Small intestine (tissue), 7 donors: ENCODE measurements at regions not wholly inside any gene's neighbourhood (a gene's known extent, or its start where the extent isn't known, plus 50 kb on each side); places are given as distances from the start of the nearest gene placed in this dataset.

Source experiments
- DNase-seq, 2 donors: peaks; one replicate each; pipeline versions ENCODE4 v3.0.0 to v3.0.0-alpha.2; 2013
- FAIRE-seq: peaks from 2 replicates; lab custom pipeline; 2012; peaks lifted over from hg19 to GRCh38; lab: Jason Lieb, UNC
- H3K27ac ChIP-seq, 3 donors: one replicate each; pipeline ENCODE4 v1.5.1; 2013; ENCODE audit warnings: low read length in 2 of 3, mild to moderate bottlenecking in 2 of 3, control low read depth in 1 of 3, inconsistent platforms in 1 of 3, low read depth in 1 of 3, moderate library complexity in 1 of 3
- H3K27me3 ChIP-seq, 3 donors: one replicate each; pipeline ENCODE4 v1.6.1; 2013; ENCODE audit warnings: low read length in 3 of 3, inconsistent platforms in 1 of 3; ENCODE audit not compliant: control insufficient read depth in 3 of 3, insufficient read depth in 3 of 3
- H3K36me3 ChIP-seq, 3 donors: one replicate each; pipeline ENCODE4 v1.6.1; 2013; ENCODE audit warnings: low read length in 3 of 3, inconsistent platforms in 1 of 3, low read depth in 1 of 3, mild to moderate bottlenecking in 1 of 3, moderate library complexity in 1 of 3; ENCODE audit not compliant: control insufficient read depth in 3 of 3, insufficient read depth in 2 of 3
- H3K4me1 ChIP-seq, 3 donors: one replicate each; pipeline ENCODE4 v1.6.1; 2013; ENCODE audit warnings: low read length in 2 of 3, inconsistent platforms in 1 of 3, low read depth in 1 of 3, mild to moderate bottlenecking in 1 of 3, moderate library complexity in 1 of 3; ENCODE audit not compliant: control insufficient read depth in 3 of 3, insufficient read depth in 2 of 3
- H3K4me3 ChIP-seq, 3 donors: one replicate each; pipeline ENCODE4 v1.5.1; 2013; ENCODE audit warnings: low read length in 3 of 3, control low read depth in 1 of 3, inconsistent platforms in 1 of 3, low read depth in 1 of 3, mild to moderate bottlenecking in 1 of 3, moderate library complexity in 1 of 3
- H3K9me3 ChIP-seq, 2 donors: one replicate each; pipeline ENCODE4 v1.6.1; 2013; ENCODE audit warnings: low read depth in 1 of 2, low read length in 1 of 2; ENCODE audit not compliant: control insufficient read depth in 2 of 2, insufficient read depth in 1 of 2
- WGBS, 3 donors: extraction: QIAGEN DNeasy Blood & Tissue Kit; methylation state at CpG; one replicate each; pipeline ENCODE4 v1.1.7; 2013; 5-methylcytosine and 5-hydroxymethylcytosine counted together
- donor health status: healthy with polysubstance abuse.
- donor health status: control.
- donor health status: control.
- donor health status: Bipolar disorder and iron deficiency.
- donor health status: healthy.

DNA sequence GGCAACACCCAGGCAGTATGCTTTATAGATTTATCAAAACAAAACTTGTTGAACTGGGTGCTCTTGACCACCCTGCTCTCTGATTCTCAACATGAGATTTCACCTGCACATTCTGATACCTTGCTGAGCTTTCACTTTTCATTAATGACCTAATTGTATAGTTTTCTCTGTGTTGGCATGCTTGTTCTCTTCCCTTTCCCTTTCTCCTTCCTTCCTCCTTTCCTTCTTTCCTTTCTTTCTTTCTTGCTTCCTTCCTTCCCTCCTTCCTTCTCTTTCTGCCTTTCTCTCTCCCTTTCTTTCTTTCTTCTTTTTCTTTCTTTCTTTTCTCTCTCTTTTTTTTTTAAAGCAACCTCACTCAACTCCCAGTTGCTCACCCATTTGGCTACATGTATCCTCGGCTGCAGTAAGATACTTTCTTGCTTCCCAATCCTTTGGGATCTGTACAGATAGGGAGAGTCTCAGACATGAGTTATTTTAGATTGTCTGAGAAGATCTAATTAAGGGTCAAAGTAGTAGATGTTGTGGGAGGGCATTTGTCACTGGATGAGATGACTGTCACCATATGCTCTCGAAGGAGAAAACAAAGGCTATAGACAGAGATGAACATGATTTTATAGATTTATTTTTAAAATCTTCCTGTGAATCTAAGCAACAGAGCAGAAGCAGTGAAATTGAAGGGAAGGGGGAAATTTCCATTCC lies 458.0 kb downstream of the USP25 start:
- Histone ChIP-seq H3K36me3 (no peaks in the 10 kb centered on the region), H3K9me3 (no peaks in the 10 kb centered on the region), H3K4me3 (no peak overlapping the region), H3K27me3 (no peaks in the 10 kb centered on the region), H3K27ac (no peak overlapping the region), H3K4me1 (peaks cover 0 to 4% (median 0%) of the 10 kb centered on the region in 3 donors)
- WGBS, 3 donors: 73 to 85% (median 82%) methylated on average over 2 of the region's 2 CpGs
- FAIRE-seq: no peak
- DNase-seq: no peak

DNA sequence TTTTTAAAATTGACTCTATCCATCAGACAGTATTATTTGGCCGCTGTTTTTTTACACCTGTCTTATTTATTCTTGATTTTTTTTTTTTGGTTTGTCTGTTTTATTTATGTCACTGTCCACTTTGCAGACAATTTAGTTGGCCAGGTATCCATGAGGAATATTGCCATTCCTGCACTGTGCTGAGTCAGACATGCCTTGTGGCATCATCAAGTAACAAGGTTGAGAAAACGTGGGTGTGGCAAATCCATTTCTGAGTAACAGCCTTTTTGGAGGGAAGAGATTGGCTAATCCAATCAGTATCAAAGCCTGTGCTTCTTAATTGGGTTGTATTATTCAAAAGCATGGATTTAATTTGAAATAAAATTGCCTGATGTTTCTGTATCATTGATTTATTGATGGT lies 463.1 kb downstream of the USP25 start:
- Histone ChIP-seq H3K4me3 (no peak overlapping the region), H3K27ac (peak overlapping the region in 1 of 3 donors; percentile 87), H3K27me3 (no peaks in the 10 kb centered on the region), H3K36me3 (no peaks in the 10 kb centered on the region), H3K4me1 (peaks cover 0 to 5% (median 0%) of the 10 kb centered on the region in 3 donors), H3K9me3 (no peaks in the 10 kb centered on the region)
- DNase-seq (peak in 1 of 2 donors; percentile 53), FAIRE-seq (no peak)
- WGBS, 3 donors: 54 to 74% (median 64%) methylated on average over 2 of the region's 2 CpGs

DNA sequence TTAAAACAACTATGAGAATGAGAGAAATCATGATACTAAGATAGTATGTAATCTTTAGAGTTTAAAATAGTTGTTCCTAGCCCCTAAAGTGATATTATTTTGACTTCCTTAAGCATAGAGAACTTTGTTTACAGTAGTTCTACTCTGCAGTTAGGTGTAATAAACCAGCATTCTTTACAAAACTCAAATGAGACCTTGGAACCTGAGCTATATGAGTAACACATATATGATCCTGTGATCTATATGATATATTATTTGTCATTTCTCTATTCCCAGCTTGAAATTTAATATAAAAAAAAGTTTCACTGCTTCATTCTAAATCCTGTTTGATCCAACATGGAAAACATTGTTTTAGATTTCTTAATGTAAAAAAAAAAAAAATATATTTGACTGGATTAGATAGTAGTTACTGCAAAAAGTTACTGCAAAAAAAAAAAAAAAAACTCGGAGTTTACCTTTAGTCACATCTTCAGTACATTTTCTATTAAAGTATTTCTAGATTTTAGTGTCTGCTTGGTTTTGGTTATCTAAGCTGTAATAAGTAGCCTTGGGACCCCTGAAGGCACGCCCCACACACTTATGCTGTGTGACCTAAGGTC lies 463.8 kb downstream of the USP25 start:
- no peak for FAIRE-seq
- 3 to 20% (median 16%) methylated on average over 2 of the region's 2 CpGs for WGBS, 3 donors
- H3K4me3 ChIP-seq: peak overlapping the region in 1 of 3 donors; percentile 39

DNA sequence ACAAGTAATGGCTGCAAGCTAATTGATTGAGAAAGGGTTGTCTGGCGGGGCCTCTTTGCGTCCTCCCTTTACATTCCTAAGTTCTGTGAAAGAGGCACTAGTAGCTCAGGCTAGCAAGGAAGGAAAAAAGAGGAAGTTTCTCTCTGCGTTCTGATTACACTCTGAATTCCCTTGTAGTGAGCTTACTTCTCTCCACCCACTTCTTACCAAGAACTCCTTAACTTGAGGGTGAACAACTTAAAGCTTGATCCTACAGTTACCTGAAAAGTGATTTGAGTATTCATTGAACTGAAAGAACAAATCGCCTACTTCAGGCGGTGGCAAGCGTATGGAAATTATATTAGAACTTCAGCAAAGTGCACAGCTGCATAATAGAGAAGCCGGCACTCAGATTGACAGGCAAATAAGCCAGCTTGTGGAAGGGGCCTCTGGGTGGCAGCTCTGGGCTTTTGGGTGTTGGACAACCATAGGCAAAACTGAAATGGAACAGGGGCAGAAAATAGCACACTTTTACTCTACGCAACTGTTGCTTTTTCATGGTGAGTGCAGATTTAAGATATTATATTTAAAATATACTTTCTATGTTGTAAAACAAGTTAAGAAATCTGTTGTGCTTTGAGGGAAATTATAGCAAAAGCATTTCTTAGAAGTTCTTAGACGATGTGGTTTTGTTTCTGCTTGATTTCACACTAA lies 464.5 kb downstream of the USP25 start:
- Histone ChIP-seq H3K27me3 (no peaks in the 10 kb centered on the region), H3K4me3 (peak overlapping the region in 1 of 3 donors; percentile 39), H3K9me3 (no peaks in the 10 kb centered on the region), H3K27ac (peak overlapping the region in 1 of 3 donors; percentile 87), H3K4me1 (peaks cover 0 to 5% (median 0%) of the 10 kb centered on the region in 3 donors), H3K36me3 (no peaks in the 10 kb centered on the region)
- 19 to 30% (median 20%) methylated on average over 9 of the region's 9 CpGs for WGBS, 3 donors
- DNase-seq (peak in 1 of 2 donors; percentile 84), FAIRE-seq (no peak)

More for the DNA sequence above, 463.8 kb downstream of the USP25 start:
- Histone ChIP-seq H3K4me1 (peaks cover 0 to 5% (median 0%) of the 10 kb centered on the region in 3 donors), H3K36me3 (no peaks in the 10 kb centered on the region), H3K9me3 (no peaks in the 10 kb centered on the region), H3K27me3 (no peaks in the 10 kb centered on the region), H3K27ac (peak overlapping the region in 1 of 3 donors; percentile 87)
- DNase-seq: peak in 1 of 2 donors; percentile 55

DNA sequence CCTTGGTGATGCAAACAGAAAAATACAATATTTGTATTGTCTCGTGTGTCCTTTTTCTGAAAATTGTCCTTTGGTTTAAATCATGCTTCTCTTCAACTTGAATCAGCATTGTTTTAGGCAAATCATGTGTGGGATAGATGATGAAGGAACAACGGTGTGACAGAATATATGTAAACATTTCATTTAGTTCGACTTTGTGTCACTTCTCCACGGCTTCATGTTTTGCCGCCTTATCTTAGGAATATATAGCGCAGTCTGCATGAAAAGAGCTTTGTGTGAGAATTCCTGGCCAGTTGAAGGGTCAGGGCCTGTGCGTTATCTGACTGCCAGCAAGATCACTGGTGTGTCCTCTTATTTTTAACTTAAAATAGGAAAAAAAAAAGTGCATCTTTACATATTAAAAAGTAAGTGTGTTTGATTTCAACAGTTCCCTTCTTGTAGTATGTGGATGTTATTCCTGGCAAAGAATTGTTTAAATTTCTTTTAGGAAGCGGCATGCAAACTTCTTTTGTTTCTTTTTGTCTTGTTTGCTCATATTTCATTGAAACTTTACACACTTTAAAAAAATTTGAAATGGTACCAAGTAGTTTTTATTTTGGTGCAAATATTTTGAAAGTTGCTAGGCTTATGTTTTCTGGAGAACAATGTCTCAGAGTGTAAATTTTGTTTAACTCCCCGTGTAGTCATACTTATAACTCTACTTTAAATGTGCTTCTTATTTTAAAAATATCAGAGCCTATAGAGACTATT lies 465.2 kb downstream of the USP25 start:
- peak overlapping the region in 1 of 3 donors; percentile 87 for H3K27ac ChIP-seq
- DNase-seq (peak in 1 of 2 donors; percentile 56), FAIRE-seq (no peak)
- H3K9me3 ChIP-seq: peaks cover 0 to under 1% of the 10 kb centered on the region in 2 donors
- H3K4me3 ChIP-seq: peak overlapping the region in 1 of 3 donors; percentile 39
- no peaks in the 10 kb centered on the region for H3K27me3 ChIP-seq
- 19 to 31% (median 28%) methylated on average over 9 of the region's 9 CpGs for WGBS, 3 donors
- H3K4me1 ChIP-seq: peaks cover 0 to 5% (median 0%) of the 10 kb centered on the region in 3 donors
- H3K36me3 ChIP-seq: no peaks in the 10 kb centered on the region

DNA sequence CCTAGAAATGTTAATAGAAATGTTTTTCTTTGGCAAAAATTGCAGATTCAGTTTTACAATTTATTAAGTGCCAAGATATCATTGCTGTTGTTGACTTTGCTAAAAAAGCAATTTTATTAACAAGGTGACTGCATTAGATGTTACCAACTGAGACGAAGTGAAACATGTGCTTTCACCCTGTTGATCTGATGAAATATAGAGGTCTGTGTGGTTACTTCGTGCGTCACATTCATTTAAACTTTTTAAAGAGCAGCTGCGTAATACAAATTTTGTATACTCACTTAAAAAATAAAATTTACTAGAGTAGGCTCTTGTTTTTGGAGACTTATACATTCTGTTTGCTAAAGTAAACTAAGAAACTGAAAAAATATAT lies 465.7 kb downstream of the USP25 start:
- DNase-seq (peak in 1 of 2 donors; percentile 20), FAIRE-seq (no peak)
- Histone ChIP-seq H3K9me3 (peaks cover 0 to 4% of the 10 kb centered on the region in 2 donors), H3K27me3 (no peaks in the 10 kb centered on the region), H3K36me3 (no peaks in the 10 kb centered on the region), H3K4me1 (peaks cover 0 to 5% (median 0%) of the 10 kb centered on the region in 3 donors), H3K4me3 (peak overlapping the region in 1 of 3 donors; percentile 21), H3K27ac (peak overlapping the region in 1 of 3 donors; percentile 87)
- WGBS, 3 donors: 49 to 67% (median 62%) methylated on average over 4 of the region's 4 CpGs

DNA sequence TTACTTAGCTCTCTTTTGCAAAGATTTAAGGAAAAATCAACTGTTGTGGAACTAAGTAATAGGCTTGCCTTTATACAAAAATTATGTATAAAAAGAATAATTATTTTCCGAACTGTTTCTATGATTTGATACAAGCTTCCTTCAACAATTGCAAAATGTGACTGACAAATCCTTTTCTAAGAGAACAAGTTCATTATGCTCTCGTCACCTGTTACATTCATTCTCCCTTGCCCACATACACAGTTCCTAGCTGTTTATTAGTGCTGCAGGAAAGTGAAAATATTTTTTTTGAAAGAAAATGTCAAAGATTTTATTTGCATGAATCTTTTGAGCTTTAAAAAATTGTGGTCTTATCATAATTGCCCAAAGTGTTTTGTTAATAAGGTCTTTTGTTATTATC lies 466.2 kb downstream of the USP25 start:
- H3K27ac ChIP-seq: peak overlapping the region in 1 of 3 donors; percentile 87

DNA sequence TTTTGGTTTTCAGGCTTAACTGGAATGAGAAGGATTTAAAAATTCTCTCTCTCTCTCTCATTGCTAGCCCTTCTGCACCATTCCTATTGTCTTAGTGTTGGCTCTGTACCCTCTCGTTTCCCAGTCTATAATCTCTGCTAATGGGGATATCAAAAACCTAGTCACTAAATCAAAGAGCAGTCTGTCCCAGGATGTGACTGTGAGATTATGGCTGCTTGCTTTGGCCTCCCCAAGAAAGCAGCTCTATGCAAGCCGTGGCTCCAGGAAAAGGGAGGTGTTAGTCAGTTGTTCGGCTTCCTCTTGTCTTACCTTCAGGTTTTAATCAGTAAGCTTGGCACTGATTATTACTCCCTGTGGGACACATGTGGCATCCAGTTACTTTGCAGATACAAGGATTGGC lies 468.8 kb downstream of the USP25 start:
- no peaks in the 10 kb centered on the region for H3K27me3 ChIP-seq
- no peak for FAIRE-seq
- DNase-seq: no peak
- no peak overlapping the region for H3K4me3 ChIP-seq
- peaks cover 0 to 4% of the 10 kb centered on the region in 2 donors for H3K9me3 ChIP-seq
- H3K4me1 ChIP-seq: peaks cover 0 to 5% (median 0%) of the 10 kb centered on the region in 3 donors
- 71 to 81% (median 76%) methylated on average over 3 of the region's 3 CpGs for WGBS, 3 donors
- no peaks in the 10 kb centered on the region for H3K36me3 ChIP-seq
- H3K27ac ChIP-seq: no peak overlapping the region

More for the DNA sequence above, 466.2 kb downstream of the USP25 start:
- Histone ChIP-seq H3K9me3 (peaks cover 0 to 4% of the 10 kb centered on the region in 2 donors), H3K4me1 (peaks cover 0 to 5% (median 0%) of the 10 kb centered on the region in 3 donors), H3K27me3 (no peaks in the 10 kb centered on the region), H3K4me3 (peak overlapping the region in 1 of 3 donors; percentile 8), H3K36me3 (no peaks in the 10 kb centered on the region)
- DNase-seq: peak in 1 of 2 donors; percentile 15
- no peak for FAIRE-seq
- WGBS, 3 donors: 63 to 75% (median 74%) methylated on average over 2 of the region's 2 CpGs
